Stimulated activated CD4-positive, alpha-beta T cell treated with anti-CD3 and anti-CD28 coated beads, Interleukin-1b, Interleukin-23, amount 100 ng/mL, for 4 hours (primary cell): ENCODE measurements at regions not wholly inside any gene's neighbourhood (a gene's known extent, or its start where the extent isn't known, plus 50 kb on each side); places are given as distances from the start of the nearest gene placed in this dataset.
"Not testable (repeated sequence)": the region's sequence is repeated elsewhere in the genome, so short reads cannot be mapped to it uniquely, and the experiment has no call there.

Experiments used
- DNase-seq, 2 donors: peaks; one replicate each; pipeline ENCODE4 v3.0.0-alpha.2; 2020; ENCODE audit warnings: low read depth in 2 of 2

DNA sequence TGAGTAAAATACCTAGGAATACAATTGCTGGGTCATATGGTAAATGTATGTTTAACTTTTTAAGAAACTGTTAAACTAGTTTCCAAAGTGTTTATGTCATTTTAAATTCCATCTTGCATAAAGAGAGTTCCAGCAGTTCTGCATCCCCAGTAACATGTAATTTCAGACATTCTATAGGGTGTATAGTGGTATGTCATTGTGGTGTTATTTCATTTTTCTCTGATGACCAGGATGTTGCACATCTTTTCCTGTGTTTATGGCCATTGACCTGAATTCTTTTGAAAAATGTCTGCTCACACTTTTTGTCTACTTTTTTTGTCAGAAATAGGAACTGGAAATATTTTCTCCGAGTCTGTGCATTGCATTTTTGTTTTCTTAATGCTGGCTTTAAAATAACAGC lies 128.9 kb downstream of the TMEM200A start:
- DNase-seq = no peak

GRCh38 chr6:130500693-130501092 lies 134.9 kb downstream of the TMEM200A start:
- no peak for DNase-seq

DNA sequence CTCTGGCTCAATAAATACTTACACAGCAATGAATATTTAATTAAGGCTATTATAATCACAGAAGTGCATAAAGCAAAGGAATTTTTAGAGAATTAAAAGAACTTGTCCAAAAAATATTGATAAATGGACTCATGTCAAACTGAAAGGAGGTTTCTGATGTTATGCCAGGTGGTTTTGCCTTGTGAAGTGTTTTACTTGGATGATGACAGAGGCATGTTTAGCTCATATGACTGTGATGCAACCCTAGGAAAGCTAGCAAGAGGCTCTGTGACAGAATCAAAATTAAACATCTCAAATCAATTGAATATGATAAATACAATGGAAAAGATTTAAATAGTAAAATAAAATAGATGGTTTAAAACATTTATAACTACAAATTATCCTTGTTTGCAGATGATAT lies 137.3 kb downstream of the TMEM200A start:
- no peak for DNase-seq

DNA sequence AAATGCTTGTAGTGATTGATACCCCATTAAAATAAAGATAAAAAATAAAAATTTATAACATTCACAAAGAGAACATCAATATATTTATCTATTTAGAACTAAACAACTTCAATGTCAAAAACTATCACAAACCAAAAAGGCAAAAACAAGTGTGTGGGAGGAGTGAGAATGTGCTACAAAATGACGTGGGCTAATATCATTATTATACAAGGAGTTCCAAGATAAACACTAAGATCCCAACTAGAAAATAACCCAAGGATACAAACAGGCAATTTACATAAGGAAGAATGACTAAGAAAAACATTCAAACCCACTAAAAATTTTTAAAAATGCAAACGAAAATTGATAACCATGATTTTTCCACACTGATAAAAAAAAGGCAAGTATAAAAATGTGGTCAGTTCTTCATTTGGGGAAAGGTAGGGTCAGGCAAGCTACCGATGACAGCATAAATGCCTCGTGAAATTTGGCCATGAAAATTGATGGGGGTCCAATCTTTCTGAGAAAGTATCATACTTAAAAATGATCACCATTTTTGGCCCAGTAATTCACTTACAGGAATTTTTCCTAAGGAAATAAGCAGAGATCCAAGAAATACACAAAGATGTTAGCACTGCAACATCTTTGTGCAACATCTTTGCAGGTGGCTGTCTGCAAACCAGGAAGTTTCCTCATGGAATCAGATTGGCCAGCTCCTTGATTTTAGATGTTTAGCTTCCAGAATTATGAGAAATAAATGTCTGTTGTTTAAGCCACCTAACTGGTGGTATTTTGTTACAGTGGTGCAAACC lies 140.2 kb downstream of the TMEM200A start:
- no peak for DNase-seq

DNA sequence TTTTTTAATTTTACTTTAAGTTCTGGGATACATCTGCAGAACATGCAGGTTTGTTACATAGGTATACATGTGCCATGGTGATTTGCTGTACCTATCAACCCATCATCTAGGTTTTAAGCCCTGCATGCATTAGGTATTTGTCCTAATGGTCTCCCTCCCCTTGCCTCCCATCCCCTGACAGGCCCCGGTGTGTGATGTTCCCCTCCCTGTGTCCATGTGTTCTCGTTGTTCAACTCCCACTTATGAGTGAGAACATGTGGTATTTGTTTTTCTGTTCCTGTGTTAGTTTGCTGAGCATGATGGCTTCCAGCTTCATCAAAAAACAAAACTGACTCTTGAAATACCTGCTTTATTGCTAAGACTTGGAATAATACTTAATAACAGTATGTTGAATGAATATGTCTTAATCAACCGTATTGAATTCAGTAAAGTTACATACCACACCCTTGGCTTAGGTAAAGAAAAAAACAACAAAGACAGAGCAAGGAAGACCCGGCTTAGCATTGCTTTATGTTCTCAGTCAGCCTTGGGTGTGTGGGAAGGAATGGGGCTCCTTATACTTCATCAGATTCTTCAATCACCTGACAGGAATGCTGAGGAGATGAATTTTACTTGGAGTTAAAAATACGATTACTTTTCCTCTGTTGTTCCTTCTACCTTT lies 141.3 kb downstream of the TMEM200A start:
- not testable (repeated sequence) for DNase-seq

DNA sequence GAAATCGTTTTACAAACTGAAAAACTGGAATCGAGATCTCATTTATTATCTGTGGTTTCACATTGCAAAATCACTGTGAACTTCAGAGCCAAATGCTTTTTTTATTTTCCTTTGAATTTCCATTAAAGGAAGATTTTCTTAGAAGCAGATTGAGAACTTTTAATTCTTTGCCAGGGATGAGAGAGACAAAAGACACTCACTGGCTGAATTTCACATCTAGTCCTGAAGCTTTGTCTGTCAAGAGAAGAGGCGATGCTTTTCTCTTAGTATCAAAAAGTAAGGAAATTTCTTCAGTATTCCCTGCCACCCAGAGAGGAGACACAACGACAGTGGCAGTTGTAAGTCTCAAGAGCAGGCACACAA lies 141.8 kb downstream of the TMEM200A start:
- DNase-seq = no peak

GRCh38 chr6:130513770-130514169 lies 148.0 kb downstream of the TMEM200A start:
- peak in 1 of 2 donors; percentile 17 for DNase-seq

- DNase-seq = no peak
Observed at GRCh38 chr6:130514712-130515111, 148.9 kb downstream of the TMEM200A start.

DNA sequence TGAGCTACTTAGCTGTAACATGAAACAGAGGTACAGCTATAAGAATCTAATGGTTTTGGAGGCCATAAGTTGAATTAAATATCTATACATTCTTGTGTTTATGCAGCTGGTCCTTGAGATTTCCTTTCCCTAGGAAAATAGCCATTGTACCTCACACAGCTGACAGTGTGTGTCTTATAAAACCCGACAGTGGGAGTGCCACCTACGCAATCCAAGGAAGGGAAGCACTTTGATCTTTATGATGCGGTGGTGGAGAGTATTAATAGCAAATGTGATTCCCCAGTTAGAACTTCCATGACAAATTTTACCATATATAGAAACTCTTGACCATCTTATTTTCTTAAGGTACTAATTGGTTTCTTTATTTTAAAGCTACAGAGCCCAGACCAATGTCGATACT lies 149.5 kb downstream of the TMEM200A start:
- DNase-seq = no peak

GRCh38 chr6:130516604-130517003 lies 150.8 kb downstream of the TMEM200A start:
- DNase-seq = no peak

- DNase-seq = no peak
Observed at GRCh38 chr6:130517444-130517931, 151.7 kb downstream of the TMEM200A start.

- DNase-seq = no peak
Observed at GRCh38 chr6:130518588-130518987, 152.8 kb downstream of the TMEM200A start.

DNA sequence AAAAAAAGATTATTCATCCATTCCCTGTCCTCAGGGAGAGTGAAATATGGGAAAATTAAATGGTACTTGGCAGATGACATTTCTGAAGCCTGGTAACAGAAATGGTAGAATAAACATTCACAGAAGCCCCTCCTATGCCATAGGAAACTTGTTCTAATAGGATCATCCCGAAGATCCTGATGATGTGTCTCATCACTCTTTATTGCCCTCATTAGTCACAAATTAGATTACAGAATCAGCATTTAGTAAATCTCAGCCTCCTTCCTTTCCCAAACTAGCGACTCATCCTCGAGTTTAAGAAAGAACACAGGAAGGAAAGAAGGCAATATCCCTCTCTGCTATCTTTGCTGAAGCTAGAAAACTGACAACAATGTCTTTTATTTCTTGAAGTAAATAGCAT lies 154.4 kb downstream of the TMEM200A start:
- DNase-seq = no peak

DNA sequence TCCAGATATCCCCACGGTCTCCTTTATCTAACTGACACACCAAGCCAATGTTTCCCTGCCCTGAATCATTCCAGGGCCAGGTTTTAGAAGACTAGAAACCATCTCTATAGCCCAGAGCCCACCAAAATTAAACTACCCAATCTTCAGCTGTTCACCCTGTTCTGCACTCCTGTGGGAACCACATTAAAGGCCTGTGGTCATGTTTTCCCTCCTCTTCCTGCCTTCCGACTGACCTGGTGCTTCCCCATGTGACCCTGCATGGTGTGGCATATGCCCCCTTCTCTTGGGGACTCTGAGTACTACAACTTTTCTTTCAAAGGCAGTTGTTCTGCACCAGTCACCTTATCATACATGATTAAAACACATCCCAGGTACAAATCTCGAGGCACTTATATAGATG lies 155.0 kb downstream of the TMEM200A start:
- DNase-seq = no peak

DNA sequence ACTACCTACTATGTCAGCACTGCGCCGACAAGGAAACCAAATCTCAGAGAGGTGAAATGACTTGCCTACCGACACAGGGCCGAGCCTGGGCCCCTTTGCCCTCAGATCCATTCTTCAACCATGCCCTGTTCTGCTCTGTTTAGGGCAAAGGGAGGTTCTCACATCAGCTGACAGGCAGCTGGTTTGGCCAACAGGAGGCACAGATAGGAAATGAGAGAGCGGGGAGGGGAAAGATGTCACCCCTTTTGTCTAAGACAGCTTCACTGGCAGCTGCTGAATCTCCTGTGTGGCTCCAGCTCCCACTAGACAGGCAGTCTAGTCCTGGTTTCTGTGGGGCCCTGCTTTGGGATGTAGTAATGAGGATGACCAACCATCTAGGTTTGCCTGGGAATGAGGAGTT lies 158.7 kb downstream of the TMEM200A start:
- DNase-seq = no peak

- no peak for DNase-seq
Observed at GRCh38 chr6:130525408-130525807, 159.6 kb downstream of the TMEM200A start.

DNA sequence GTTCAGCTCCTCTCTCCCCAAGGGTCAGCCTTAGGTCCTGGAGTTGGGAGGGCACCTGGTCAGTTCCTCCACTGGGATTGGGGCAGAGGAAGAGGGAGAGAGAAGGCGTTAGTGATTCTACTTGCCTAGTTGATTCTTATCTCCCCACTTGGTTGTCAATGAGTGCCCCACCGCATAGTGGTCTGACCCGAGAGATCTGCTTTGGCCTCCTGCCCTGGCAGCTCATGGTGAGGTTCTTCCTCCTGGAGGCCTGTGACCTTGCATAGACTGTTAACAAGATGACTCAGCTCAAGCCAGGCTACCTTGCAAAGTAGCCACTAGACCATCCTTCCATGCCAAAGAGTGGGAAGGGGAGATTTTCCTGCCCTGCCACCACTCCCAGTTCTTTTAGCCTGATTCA lies 160.6 kb downstream of the TMEM200A start:
- DNase-seq = no peak

- DNase-seq = no peak
Observed at GRCh38 chr6:130527173-130527572, 161.4 kb downstream of the TMEM200A start.

DNA sequence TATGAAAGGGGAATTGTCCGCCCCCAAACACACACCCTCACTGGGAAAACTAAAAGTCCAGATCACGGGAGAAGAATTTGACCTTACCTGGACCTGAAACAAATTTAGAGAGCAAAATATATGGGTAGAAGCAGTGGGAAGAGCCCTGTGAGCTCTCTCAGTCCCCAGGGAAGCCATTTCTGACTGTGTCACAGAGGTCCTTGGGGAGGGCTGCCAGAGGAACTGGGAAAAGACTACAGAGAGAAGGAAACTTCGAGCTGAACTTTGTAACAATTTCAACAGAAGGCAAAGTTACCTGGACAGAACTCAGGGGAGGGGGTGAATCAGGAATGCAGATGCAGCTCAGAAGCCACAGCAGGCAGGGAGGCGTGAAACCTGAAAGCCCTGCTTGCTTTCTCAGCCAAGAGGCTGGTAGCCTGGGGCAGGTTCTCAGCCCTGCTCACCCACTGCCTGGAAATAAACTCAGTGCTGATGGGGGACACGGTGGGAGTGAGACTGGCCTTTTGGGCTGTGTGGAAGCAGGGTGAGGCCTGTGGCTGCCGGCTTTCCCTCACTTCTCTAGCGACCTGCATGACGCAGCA lies 163.8 kb downstream of the TMEM200A start:
- no peak for DNase-seq

- DNase-seq = no peak
Observed at GRCh38 chr6:130534627-130535026, 168.8 kb downstream of the TMEM200A start.

GRCh38 chr6:130535242-130535641 lies 169.4 kb downstream of the TMEM200A start:
- no peak for DNase-seq

DNA sequence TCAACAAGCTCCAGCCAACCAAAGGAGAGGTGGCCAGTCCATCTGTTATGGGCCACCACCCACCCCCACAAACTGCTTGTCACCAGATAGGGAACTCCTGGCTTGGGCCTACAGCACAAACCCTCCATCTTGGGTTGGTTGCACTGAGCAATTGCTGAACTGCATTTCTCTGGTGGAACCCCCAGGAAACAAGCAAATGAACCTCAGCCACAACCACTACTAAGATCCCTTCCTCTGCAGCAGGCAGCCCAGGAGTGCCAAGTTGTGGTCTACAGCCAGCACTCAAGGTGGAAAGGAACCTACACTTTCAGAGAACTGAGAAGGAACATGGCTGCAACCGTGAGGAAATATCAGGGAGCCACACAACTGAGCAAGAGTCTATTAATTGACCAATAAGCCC lies 171.6 kb downstream of the TMEM200A start:
- DNase-seq = no peak

DNA sequence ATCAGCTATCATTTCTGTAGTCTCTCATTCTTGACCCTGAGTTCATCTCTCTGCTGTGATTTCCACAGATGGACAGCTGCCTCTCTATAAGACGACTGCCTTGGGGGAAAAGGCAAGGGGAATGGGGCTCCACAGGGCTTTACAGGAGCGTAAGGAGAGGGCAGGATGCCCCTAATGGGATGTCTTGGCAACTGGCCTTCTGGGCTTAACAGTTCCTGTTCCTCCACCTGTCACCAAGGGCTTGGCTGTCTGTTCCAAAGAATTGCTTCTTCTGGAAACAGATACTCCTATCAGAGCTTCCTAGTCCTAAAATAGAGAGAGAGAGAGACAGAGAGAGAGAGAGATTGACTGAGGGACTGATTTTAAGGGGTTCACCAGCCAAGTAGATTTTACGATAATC lies 181.9 kb downstream of the TMEM200A start:
- DNase-seq = no peak
